H9 (cell line): ENCODE measurements at regions not wholly inside any gene's neighbourhood (a gene's known extent, or its start where the extent isn't known, plus 50 kb on each side); places are given as distances from the start of the nearest gene placed in this dataset.

Experiments used
- DNase-seq: peaks from one replicate; pipeline ENCODE4 v3.0.0-alpha.2; 2017
- H2AFZ ChIP-seq: one replicate; pipeline ENCODE4 v1.6.1; 2013; ENCODE audit warnings: mild to moderate bottlenecking, low read length, control low read depth, moderate library complexity
- H2AK5ac ChIP-seq: 2 replicates; pipeline ENCODE4 v1.6.1; 2013; ENCODE audit warnings: low read length, control low read depth, mixed read lengths; ENCODE audit not compliant: insufficient read length
- H2BK120ac ChIP-seq: one replicate; pipeline ENCODE4 v1.6.1; 2013; ENCODE audit warnings: low read depth, mild to moderate bottlenecking, low read length, control low read depth, inconsistent platforms; ENCODE audit not compliant: poor library complexity, severe bottlenecking
- H2BK12ac ChIP-seq: 2 replicates; pipeline ENCODE4 v1.6.1; 2013; ENCODE audit warnings: low read length, control low read depth, mixed read lengths, low read depth; ENCODE audit not compliant: insufficient read length
- H2BK15ac ChIP-seq: 2 replicates; pipeline ENCODE4 v1.6.1; 2013; ENCODE audit warnings: low read depth, low read length, control low read depth
- H2BK20ac ChIP-seq: one replicate; pipeline ENCODE4 v1.6.1; 2013; ENCODE audit warnings: low read depth, mild to moderate bottlenecking, low read length, control low read depth, inconsistent platforms; ENCODE audit not compliant: poor library complexity, severe bottlenecking
- H2BK5ac ChIP-seq: 2 replicates; pipeline ENCODE4 v1.6.1; 2013; ENCODE audit warnings: low read length, control low read depth, mixed read lengths; ENCODE audit not compliant: insufficient read length
- H3K14ac ChIP-seq: 2 replicates; pipeline ENCODE4 v1.6.1; 2013; ENCODE audit warnings: low read length, control low read depth; ENCODE audit not compliant: insufficient read depth
- H3K18ac ChIP-seq: 2 replicates; pipeline ENCODE4 v1.6.1; 2013; ENCODE audit warnings: low read depth, mild to moderate bottlenecking, mixed read lengths, low read length, control low read depth; ENCODE audit not compliant: insufficient read length
- H3K23ac ChIP-seq: 2 replicates; pipeline ENCODE4 v1.6.1; 2013; ENCODE audit warnings: low read length, control low read depth, mixed read lengths, low read depth; ENCODE audit not compliant: insufficient read length
- H3K23me2 ChIP-seq: 2 replicates; pipeline ENCODE4 v1.6.1; 2013; ENCODE audit warnings: low read depth, mild to moderate bottlenecking, mixed read lengths, low read length, control low read depth; ENCODE audit not compliant: insufficient read length, poor library complexity, severe bottlenecking
- H3K27ac ChIP-seq: 2 replicates; pipeline ENCODE4 v1.5.1; 2013; ENCODE audit warnings: low read length, control low read depth, mixed read lengths, low read depth; ENCODE audit not compliant: insufficient read length
- H3K27me3 ChIP-seq: 2 replicates; pipeline ENCODE4 v1.6.1; 2013; ENCODE audit warnings: low read length, control low read depth, inconsistent platforms; ENCODE audit not compliant: insufficient read depth
- H3K4ac ChIP-seq: 2 replicates; pipeline ENCODE4 v1.6.1; 2013; ENCODE audit warnings: low read depth, mild to moderate bottlenecking, control low read depth, inconsistent platforms, low read length, moderate library complexity
- H3K4me1 ChIP-seq: 2 replicates; pipeline ENCODE4 v1.6.1; 2013; ENCODE audit warnings: low read length, control low read depth, inconsistent platforms; ENCODE audit not compliant: insufficient read depth
- H3K4me2 ChIP-seq: 2 replicates; pipeline ENCODE4 v1.6.1; 2013; ENCODE audit warnings: low read length, control low read depth, mixed read lengths; ENCODE audit not compliant: insufficient read length, insufficient read depth
- H3K56ac ChIP-seq: 2 replicates; pipeline ENCODE4 v1.6.1; 2013; ENCODE audit warnings: low read depth, mild to moderate bottlenecking, mixed read lengths, low read length, control low read depth; ENCODE audit not compliant: insufficient read length
- H3K79me1 ChIP-seq: 2 replicates; pipeline ENCODE4 v1.6.1; 2013; ENCODE audit warnings: low read depth, mild to moderate bottlenecking, moderate library complexity, low read length, control low read depth, inconsistent platforms; ENCODE audit not compliant: insufficient read depth, poor library complexity, severe bottlenecking
- H3K79me2 ChIP-seq: 2 replicates; pipeline ENCODE4 v1.6.1; 2013; ENCODE audit warnings: low read length, control low read depth, inconsistent platforms; ENCODE audit not compliant: insufficient read depth
- H3K9ac ChIP-seq: 2 replicates; pipeline ENCODE4 v1.6.1; 2013; ENCODE audit warnings: low read length, control low read depth, mixed read lengths; ENCODE audit not compliant: insufficient read length; ENCODE audit errors: extremely low read depth
- H3K9me3 ChIP-seq: one replicate; pipeline ENCODE4 v1.6.1; 2013; ENCODE audit warnings: low read depth, low read length, inconsistent platforms; ENCODE audit not compliant: control insufficient read depth
- H3T11ph ChIP-seq: one replicate; pipeline ENCODE4 v1.6.1; 2013; ENCODE audit warnings: mild to moderate bottlenecking, low read length, control low read depth, inconsistent platforms
- H4K20me1 ChIP-seq: one replicate; pipeline ENCODE4 v1.6.1; 2013; ENCODE audit not compliant: control insufficient read depth, insufficient read length, insufficient read depth
- H4K5ac ChIP-seq: 2 replicates; pipeline ENCODE4 v1.6.1; 2013; ENCODE audit warnings: low read depth, mild to moderate bottlenecking, mixed read lengths, low read length, control low read depth; ENCODE audit not compliant: insufficient read length
- H4K8ac ChIP-seq: replicated peaks from 2 replicates; pipeline ENCODE4 v1.6.1; 2013; ENCODE audit warnings: low read length, control low read depth, mixed read lengths, low read depth; ENCODE audit not compliant: insufficient read length
- H4K91ac ChIP-seq: 2 replicates; pipeline ENCODE4 v1.6.1; 2013; ENCODE audit warnings: low read depth, mild to moderate bottlenecking, moderate library complexity, mixed read lengths, low read length, control low read depth; ENCODE audit not compliant: insufficient read length
- H3K27ac Mint-ChIP-seq, 3 experiments: 2 replicates in 2 of 3; 3 replicates in 1 of 3; pipeline ENCODE4 v1.8.0; 2020 to 2021; ENCODE audit warnings: mixed read lengths in 3 of 3, mild to moderate bottlenecking in 1 of 3, moderate library complexity in 1 of 3
- H3K27me3 Mint-ChIP-seq: 2 replicates; pipeline ENCODE4 v1.8.0; 2021; ENCODE audit warnings: low read depth, mild to moderate bottlenecking, moderate library complexity, mixed read lengths
- H3K36me3 Mint-ChIP-seq, 3 experiments: 2 replicates in 2 of 3; 3 replicates in 1 of 3; pipeline ENCODE4 v1.8.0; 2020 to 2021; ENCODE audit warnings: low read depth in 3 of 3, mixed read lengths in 3 of 3; ENCODE audit not compliant: insufficient read depth in 1 of 3
- H3K4me1 Mint-ChIP-seq, 2 experiments: 2 replicates each; pipeline ENCODE4 v1.8.0; 2020; ENCODE audit warnings: mixed read lengths in 2 of 2
- H3K4me3 Mint-ChIP-seq, 2 experiments: 2 replicates in 1 of 2; 3 replicates in 1 of 2; pipeline ENCODE4 v1.8.0; 2020 to 2021; ENCODE audit warnings: mild to moderate bottlenecking in 2 of 2, mixed read lengths in 2 of 2, moderate library complexity in 1 of 2
- H3K9me3 Mint-ChIP-seq, 2 experiments: 2 replicates in 1 of 2; 3 replicates in 1 of 2; pipeline ENCODE4 v1.8.0; 2020; ENCODE audit warnings: mild to moderate bottlenecking in 2 of 2, mixed read lengths in 2 of 2, moderate library complexity in 1 of 2
- WGBS: extraction: QIAGEN DNeasy Blood & Tissue Kit; methylation state at CpG from one replicate; pipeline ENCODE4 v1.1.7; 2013; ENCODE audit warnings: missing lambda C conversion rate, low lambda C conversion rate, mixed read lengths; ENCODE audit not compliant: insufficient read length; ENCODE audit errors: extremely low coverage; 5-methylcytosine and 5-hydroxymethylcytosine counted together
- TF ChIP-seq, protein P1 (sequence below): fragments of 200-600 bp; sonication (generic); conservative IDR thresholded peaks from 3 replicates; pipeline ENCODE4 v1.8.0; 2021; ENCODE audit warnings: antibody characterized with exemption, mild to moderate bottlenecking

DNA sequence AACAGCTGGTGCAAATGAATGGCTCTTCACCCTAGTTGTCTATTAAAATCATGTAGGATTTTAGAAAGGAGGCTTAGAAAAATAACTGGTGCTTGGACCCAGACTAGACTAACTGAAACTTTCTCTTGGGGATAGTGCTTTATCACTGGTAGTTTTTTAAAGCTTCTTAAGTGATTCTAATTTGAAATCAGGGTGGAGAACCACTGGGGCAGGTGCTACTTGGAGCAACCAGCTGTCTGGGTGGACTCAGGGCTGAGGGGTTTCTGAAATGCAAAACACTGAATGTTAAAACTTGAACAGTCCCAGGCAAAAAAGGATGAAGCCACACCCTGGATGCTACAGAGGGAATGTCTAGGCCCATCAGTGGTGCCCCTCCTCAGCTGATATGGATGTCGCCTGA lies 81.2 kb downstream of the PXDC1 start:
- Histone ChIP-seq H2AFZ (no peak overlapping the region), H3K56ac (no peak overlapping the region), H3K18ac (no peak overlapping the region), H4K5ac (no peak overlapping the region), H3K4ac (no peak overlapping the region), H4K20me1 (no peaks in the 10 kb centered on the region), H2BK20ac (no peak overlapping the region), H3K9me3 (no peaks in the 10 kb centered on the region), H2AK5ac (no peak overlapping the region), H2BK12ac (no peak overlapping the region), H3K4me1 (peaks cover 7% of the 10 kb centered on the region), H3K79me1 (no peaks in the 10 kb centered on the region), H3K79me2 (no peaks in the 10 kb centered on the region), H2BK5ac (no peak overlapping the region), H3K23me2 (no peaks in the 10 kb centered on the region), H2BK120ac (no peak overlapping the region), H4K91ac (no peak overlapping the region), H2BK15ac (no peak overlapping the region), H4K8ac (no peak overlapping the region), H3K27ac (no peak overlapping the region), H3K27me3 (no peaks in the 10 kb centered on the region), H3K4me2 (no peak overlapping the region), H3T11ph (no peak overlapping the region), H3K14ac (no peak overlapping the region), H3K23ac (no peak overlapping the region), H3K9ac (no peak overlapping the region)
- no CpG with 5 or more reads among the region's 1 CpG for WGBS
- Mint-ChIP-seq H3K4me3 (no peak overlapping the region), H3K27ac (no peak overlapping the region), H3K27me3 (peaks cover 21% of the 10 kb centered on the region), H3K9me3 (peaks cover 23 to 27% of the 10 kb centered on the region in 2 experiments), H3K36me3 (peaks cover 7 to 14% (median 12%) of the 10 kb centered on the region in 3 experiments), H3K4me1 (peaks cover 13 to 14% of the 10 kb centered on the region in 2 experiments)
- TF ChIP-seq, protein P1, sequence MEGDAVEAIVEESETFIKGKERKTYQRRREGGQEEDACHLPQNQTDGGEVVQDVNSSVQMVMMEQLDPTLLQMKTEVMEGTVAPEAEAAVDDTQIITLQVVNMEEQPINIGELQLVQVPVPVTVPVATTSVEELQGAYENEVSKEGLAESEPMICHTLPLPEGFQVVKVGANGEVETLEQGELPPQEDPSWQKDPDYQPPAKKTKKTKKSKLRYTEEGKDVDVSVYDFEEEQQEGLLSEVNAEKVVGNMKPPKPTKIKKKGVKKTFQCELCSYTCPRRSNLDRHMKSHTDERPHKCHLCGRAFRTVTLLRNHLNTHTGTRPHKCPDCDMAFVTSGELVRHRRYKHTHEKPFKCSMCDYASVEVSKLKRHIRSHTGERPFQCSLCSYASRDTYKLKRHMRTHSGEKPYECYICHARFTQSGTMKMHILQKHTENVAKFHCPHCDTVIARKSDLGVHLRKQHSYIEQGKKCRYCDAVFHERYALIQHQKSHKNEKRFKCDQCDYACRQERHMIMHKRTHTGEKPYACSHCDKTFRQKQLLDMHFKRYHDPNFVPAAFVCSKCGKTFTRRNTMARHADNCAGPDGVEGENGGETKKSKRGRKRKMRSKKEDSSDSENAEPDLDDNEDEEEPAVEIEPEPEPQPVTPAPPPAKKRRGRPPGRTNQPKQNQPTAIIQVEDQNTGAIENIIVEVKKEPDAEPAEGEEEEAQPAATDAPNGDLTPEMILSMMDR, result no peak
- no peak for DNase-seq
